Stimulated activated CD8-positive, alpha-beta memory T cell treated with anti-CD3 and anti-CD28 coated beads, Interleukin-15, amount 100 ng/mL, for 4 hours (primary cell): ENCODE measurements at regions not wholly inside any gene's neighbourhood (a gene's known extent, or its start where the extent isn't known, plus 50 kb on each side); places are given as distances from the start of the nearest gene placed in this dataset.

Source experiments
- DNase-seq, 2 donors: peaks; one replicate each; pipeline ENCODE4 v3.0.0-alpha.2; 2020; ENCODE audit warnings: low read depth in 2 of 2

GRCh38 chr3:8198605-8199004 is 303.0 kb upstream of the LMCD1 start:
- DNase-seq, result no peak

DNA sequence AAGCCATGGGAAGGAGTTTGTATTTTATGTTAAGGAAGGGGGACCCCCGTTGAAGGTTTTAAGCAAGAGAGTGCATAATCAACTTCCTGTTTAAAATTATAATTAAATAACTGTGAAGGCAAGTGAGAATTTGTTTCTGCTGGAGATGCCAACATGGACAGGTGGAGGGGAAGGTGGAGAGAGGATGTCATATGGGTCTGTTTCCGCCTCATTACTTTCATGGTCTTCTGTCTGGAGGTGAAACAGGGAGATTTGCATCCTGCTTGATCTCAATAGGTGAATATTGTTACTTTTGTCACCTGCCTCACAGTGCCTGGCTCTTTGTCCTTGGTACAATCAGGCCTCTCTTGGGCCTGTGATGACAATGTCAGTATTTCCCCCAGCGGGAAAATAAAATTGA is 300.6 kb upstream of the LMCD1 start:
- DNase-seq, result no peak

DNA sequence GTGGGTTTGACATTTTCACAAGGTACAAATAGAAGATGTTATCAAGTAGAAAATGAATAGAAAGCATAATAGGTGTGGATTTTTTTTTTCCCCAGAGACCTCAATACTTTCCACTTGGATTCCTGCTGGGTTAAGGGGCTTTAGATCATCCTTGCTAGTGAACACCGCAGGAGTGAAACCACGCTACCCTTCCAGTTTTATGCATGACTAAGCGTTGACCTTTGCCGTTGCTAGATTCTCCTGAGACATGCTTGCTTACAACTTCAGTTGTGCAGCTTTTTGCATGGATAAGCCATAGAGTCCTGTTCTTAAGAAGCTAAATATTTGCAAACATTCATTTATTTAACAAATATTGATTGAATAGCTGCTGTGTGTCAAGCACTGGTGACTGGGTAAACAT is 299.7 kb upstream of the LMCD1 start:
- no peak for DNase-seq

DNA sequence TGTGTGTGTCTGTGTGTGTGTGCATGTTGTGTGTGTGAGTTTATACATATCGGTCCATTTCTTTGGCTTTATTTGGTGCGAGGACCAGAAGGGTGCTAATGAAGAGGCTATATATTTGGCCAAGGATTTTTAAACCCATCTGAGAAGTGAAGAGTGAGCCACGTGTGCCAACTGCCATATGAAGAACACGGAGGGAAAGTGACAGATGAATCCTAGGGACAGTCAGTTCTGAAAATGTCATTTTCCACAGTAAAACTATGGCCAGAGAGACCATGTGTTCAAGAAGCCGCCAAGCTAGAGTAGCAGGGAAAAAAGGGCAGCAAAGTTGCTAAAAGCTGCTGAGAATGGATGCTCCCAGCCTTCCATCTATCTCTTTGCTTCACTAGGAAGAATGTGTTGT is 297.3 kb upstream of the LMCD1 start:
- DNase-seq, result no peak

- no peak for DNase-seq
Observed at GRCh38 chr3:8204853-8205650, 296.6 kb upstream of the LMCD1 start.

- no peak for DNase-seq
Observed at GRCh38 chr3:8205881-8206280, 295.7 kb upstream of the LMCD1 start.

DNA sequence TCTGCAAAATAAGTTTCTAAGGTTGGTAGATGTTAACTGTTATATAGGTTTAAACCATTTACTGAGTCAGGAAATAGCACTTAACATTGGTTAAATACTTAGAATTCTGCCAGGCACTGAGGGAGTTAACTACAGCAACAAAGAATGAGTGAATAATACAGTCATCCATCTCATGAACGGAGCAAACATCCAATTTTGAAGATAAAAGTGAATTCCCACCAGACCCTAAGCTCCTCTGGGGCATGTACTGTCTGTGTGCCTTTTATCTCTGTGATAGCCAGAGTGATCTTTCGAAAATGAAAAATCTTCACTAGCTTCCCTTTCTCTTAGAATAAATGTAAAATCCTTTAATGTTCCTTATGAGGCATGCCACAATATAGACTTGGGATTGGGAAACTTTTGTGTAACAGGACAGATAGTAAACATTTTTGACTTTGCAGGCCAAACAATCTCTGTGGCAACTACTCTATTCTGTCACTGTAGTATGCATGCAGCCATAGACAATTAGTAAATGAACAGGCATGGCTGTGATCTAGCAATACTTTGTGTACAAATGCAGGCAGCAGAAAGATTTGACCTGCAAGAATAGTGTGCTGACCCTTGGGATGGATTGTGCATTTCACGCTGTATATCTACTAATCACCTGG is 294.5 kb upstream of the LMCD1 start:
- no peak for DNase-seq

- no peak for DNase-seq
Observed at GRCh38 chr3:8210882-8211341, 290.7 kb upstream of the LMCD1 start.

DNA sequence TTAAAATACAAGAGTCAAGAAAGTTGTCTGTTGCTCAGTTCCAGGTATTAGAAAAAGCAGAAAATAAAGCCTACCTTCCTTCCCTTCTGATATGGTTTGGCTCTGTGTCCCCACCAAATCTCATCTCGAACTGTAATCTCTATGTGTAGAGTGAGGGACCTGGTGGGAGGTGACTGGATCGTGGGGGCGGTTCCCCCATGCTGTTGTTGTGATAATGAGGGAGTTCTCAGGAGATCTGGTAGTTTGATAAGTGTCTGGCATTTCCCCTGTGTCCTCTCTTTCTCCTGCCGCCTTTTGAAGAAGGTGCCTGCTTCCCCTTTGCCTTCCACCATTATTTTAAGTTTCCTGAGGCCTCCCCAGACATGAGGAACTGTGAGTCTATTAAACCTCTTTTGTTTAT is 288.8 kb upstream of the LMCD1 start:
- DNase-seq, result no peak

- no peak for DNase-seq
Observed at GRCh38 chr3:8213286-8213685, 288.3 kb upstream of the LMCD1 start.

GRCh38 chr3:8215821-8216220 is 285.8 kb upstream of the LMCD1 start:
- no peak for DNase-seq

DNA sequence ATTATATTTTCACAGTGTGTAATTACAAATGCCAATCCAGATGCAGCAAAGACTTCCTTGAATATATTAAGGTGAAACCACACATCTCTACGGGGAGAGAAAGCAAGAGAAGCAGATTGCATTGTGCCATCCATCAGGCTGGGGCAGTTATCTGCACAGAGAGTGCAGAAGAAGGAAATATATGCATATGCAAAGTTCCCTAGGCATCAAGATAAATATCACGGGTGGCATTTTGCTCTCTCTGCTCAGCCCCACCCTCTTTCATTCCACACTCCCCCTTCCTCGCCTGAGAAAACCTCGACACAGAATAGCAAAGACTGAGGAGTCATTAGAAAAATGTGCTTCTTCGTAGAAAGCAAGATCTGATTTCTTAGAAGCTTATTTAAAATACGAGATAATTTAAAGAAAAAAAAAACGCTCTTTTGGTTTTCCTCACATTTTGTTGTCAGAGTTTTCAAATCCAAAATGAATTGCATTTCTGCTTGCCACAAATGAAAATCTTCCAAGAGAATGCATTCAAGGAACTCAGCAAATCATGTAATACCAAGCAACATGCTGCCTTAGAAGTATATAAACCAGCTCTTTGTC is 283.2 kb upstream of the LMCD1 start:
- DNase-seq, result no peak

DNA sequence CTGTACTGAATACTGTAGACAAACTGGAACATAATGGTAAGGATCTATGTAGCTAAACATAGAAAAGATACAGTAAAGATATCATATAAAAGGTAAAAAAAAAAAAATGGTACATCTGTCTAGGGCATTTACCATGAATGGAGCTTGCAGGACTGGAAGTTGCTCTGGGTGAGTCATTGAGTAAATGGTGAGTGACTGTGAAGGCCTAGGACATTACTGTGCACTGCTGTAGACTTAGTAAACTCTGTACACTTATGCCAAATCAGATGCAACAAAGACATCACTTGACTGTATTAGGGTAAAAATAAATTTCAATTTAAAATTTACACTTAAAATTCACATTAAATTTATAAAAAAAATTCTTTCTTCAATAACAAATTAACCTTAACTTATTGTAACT is 281.3 kb upstream of the LMCD1 start:
- no peak for DNase-seq

- DNase-seq, result no peak
Observed at GRCh38 chr3:8223766-8224165, 277.9 kb upstream of the LMCD1 start.

- DNase-seq, result no peak
Observed at GRCh38 chr3:8224941-8225340, 276.7 kb upstream of the LMCD1 start.

DNA sequence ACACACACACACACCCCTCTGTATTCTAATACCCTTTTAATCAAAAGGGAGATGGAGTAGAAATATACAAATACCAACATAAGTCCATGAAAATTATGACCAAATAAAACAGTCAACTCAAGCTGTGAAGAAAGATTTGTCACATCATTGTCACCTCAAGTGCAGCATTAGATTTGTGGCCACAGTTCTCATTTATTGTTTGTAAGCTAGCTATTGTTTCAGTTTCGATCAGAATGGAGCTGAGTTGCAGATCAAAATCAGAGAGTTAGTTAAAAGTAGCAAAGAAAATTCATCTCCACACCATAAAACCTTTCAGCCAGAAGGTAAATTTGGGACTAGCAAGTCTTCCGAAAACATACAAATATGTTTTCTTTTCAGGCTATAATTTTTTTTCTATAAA is 267.7 kb upstream of the LMCD1 start:
- no peak for DNase-seq

GRCh38 chr3:8236264-8236663 is 265.4 kb upstream of the LMCD1 start:
- no peak for DNase-seq

- no peak for DNase-seq
Observed at GRCh38 chr3:8237893-8238292, 263.7 kb upstream of the LMCD1 start.

- DNase-seq, result no peak
Observed at GRCh38 chr3:8238432-8238831, 263.2 kb upstream of the LMCD1 start.

DNA sequence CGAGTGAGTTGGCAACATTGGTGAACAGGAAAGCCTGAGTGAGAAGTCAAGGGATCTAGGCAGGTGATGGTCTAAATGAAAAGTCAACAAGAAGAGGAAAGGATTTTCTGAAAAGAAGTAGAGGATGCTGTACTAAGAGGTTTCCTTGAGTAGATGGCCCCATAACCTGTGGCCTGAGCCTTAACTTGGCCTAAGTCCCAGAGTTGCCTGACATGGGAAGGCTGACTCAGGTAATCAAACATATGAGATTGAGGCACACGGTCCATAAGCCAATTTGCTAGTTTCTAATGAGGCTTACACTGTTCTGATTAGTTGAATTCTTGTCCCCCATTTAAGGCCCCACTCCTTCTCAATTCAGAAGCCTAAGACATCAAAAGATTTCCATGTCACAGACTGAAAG is 262.5 kb upstream of the LMCD1 start:
- no peak for DNase-seq

DNA sequence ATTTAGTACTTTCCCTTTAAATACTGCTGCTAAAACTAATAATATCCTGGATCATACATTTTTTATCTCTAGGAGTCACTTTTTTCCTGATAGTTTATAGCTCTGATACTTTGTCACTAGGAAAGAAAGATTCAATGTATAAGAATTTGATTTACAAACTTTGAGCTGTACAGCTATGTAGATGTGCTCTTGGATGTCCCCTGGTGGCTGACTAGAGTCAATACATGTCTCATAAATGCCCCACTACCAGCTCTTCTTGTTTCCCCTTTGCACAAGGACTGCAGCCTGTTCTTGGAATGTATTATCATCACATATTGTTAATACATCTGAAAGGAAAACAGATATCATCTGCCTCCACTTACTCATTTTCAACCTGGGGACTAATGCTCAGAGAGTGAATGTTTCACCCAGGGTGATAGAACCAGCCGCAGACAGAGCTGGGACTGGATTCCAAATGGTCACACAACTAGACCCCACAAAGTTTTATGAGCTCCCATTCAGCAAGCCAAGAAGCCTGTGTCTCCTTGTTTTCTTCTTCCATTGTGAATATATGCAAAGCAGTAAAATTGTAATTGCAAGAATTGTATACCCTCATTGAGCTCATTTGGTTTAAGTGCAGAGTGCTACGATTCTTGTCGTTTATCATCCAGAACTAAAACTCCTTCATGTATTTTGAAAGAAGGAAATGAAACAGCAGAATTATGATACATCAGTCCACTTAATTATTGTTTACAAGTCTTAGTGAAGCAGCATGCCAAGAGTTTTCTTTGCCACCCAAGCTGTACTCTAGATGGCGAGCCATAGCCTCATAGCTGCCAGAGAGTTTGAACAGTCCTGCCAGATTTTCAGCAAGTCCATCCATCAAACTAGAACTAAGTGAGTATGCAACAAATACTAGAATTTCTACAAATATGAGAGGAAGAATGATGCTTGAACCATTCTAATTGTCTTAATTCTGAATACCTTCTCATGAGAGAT is 261.6 kb upstream of the LMCD1 start:
- DNase-seq, result no peak

DNA sequence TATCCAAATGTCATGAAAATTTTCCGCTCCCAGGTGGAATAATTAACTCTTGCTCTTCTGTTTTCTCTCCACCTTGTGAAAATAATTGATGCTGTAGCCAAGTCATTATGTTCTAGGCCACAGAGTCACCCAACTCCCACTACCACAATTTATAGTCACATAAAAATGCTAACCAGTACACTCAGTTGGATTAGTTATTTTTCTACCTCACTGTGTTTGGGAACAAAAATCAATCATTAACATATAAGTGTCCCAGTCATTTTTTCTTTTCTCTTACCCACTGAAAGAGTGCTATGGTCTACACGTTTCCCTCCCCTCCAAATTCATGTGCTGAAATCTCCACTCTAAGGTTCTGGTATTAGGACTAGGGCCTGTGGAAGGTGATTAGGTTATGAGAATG is 255.6 kb upstream of the LMCD1 start:
- no peak for DNase-seq
